HG02759 (cell line): ENCODE measurements at regions not wholly inside any gene's neighbourhood (a gene's known extent, or its start where the extent isn't known, plus 50 kb on each side); places are given as distances from the start of the nearest gene placed in this dataset.
"Not testable (repeated sequence)": the region's sequence is repeated elsewhere in the genome, so short reads cannot be mapped to it uniquely, and the experiment has no call there.

Source experiments
- ATAC-seq: cut with Tn5 transposase; IDR thresholded peaks from one replicate; pipeline ENCODE4 v1.9.1; 2021; ENCODE audit warnings: mild to moderate bottlenecking, moderate library complexity; ENCODE audit not compliant: unreplicated experiment

- ATAC-seq = no peak
These were observed 834.2 kb downstream of the STPG2 start for GRCh38 chr4:97309121-97309520.

- ATAC-seq = no peak
These were observed 826.1 kb downstream of the STPG2 start for GRCh38 chr4:97317201-97317600.

- ATAC-seq = no peak
These were observed 825.6 kb downstream of the STPG2 start for GRCh38 chr4:97317671-97318070.

GRCh38 chr4:97325751-97326150, 817.5 kb downstream of the STPG2 start:
- ATAC-seq = not testable (repeated sequence)

- ATAC-seq = no peak
These were observed 812.4 kb downstream of the STPG2 start for GRCh38 chr4:97330917-97331316.

GRCh38 chr4:97334348-97334747, 808.9 kb downstream of the STPG2 start:
- ATAC-seq = no peak

GRCh38 chr4:97349468-97350186, 793.6 kb downstream of the STPG2 start:
- no peak for ATAC-seq

- ATAC-seq = no peak
These were observed 789.4 kb downstream of the STPG2 start for GRCh38 chr4:97353876-97354275.

GRCh38 chr4:97359826-97360225, 783.5 kb downstream of the STPG2 start:
- no peak for ATAC-seq

- no peak for ATAC-seq
These were observed 782.5 kb downstream of the STPG2 start for GRCh38 chr4:97360733-97361132.

- no peak for ATAC-seq
These were observed 775.4 kb downstream of the STPG2 start for GRCh38 chr4:97367878-97368277.

GRCh38 chr4:97370568-97370967, 772.7 kb downstream of the STPG2 start:
- ATAC-seq = no peak

GRCh38 chr4:97374526-97374925, 768.8 kb downstream of the STPG2 start:
- ATAC-seq = no peak

- ATAC-seq = no peak
These were observed 756.3 kb downstream of the STPG2 start for GRCh38 chr4:97386969-97387368.

GRCh38 chr4:97394653-97395052, 748.6 kb downstream of the STPG2 start:
- no peak for ATAC-seq

- no peak for ATAC-seq
These were observed 747.2 kb downstream of the STPG2 start for GRCh38 chr4:97396097-97396496.

- ATAC-seq = no peak
These were observed 746.7 kb downstream of the STPG2 start for GRCh38 chr4:97396605-97397004.

GRCh38 chr4:97404876-97405523, 738.3 kb downstream of the STPG2 start:
- no peak for ATAC-seq

- no peak for ATAC-seq
These were observed 731.9 kb downstream of the STPG2 start for GRCh38 chr4:97411356-97411755.

GRCh38 chr4:97412331-97412730, 730.9 kb downstream of the STPG2 start:
- no peak for ATAC-seq

- ATAC-seq = no peak
These were observed 729.1 kb downstream of the STPG2 start for GRCh38 chr4:97414161-97414560.

GRCh38 chr4:97432551-97432950, 710.7 kb downstream of the STPG2 start:
- no peak for ATAC-seq
